AG10803 (cell line): ENCODE measurements at regions not wholly inside any gene's neighbourhood (a gene's known extent, or its start where the extent isn't known, plus 50 kb on each side); places are given as distances from the start of the nearest gene placed in this dataset.
A peak's percentile ranks its signal among the peaks of the same experiment; 100 is the strongest.

Experiments used
- DNase-seq: peaks from one replicate; pipeline ENCODE4 v3.0.0; 2010; ENCODE audit warnings: low read depth
- H3K4me3 ChIP-seq: 2 replicates; pipeline ENCODE4 v1.5.1; 2011; ENCODE audit warnings: mild to moderate bottlenecking, low read length, control low read depth
- CTCF ChIP-seq: conservative IDR thresholded peaks from 2 replicates; pipeline ENCODE4 v1.5.1; 2011; ENCODE audit warnings: mild to moderate bottlenecking, low read length, control low read depth, inconsistent platforms

- no peak for DNase-seq
- TF ChIP-seq CTCF = no peak
- no peak overlapping the region for H3K4me3 ChIP-seq
Measured at GRCh38 chr18:72692086-72692485, 147.9 kb upstream of the CBLN2 start.

- TF ChIP-seq CTCF = no peak
- no peak for DNase-seq
- no peak overlapping the region for H3K4me3 ChIP-seq
Measured at GRCh38 chr18:72687736-72688135, 143.6 kb upstream of the CBLN2 start.

GRCh38 chr18:72675394-72675793 lies 131.3 kb upstream of the CBLN2 start:
- peak; percentile 5 for DNase-seq
- no peak overlapping the region for H3K4me3 ChIP-seq
- TF ChIP-seq CTCF = no peak

- no peak overlapping the region for H3K4me3 ChIP-seq
- TF ChIP-seq CTCF = no peak
- no peak for DNase-seq
Measured at GRCh38 chr18:72674710-72675109, 130.6 kb upstream of the CBLN2 start.

GRCh38 chr18:72673242-72673641 lies 129.1 kb upstream of the CBLN2 start:
- TF ChIP-seq CTCF = no peak
- DNase-seq = no peak
- no peak overlapping the region for H3K4me3 ChIP-seq

GRCh38 chr18:72672364-72673184 lies 128.4 kb upstream of the CBLN2 start:
- peak; percentile 63 for TF ChIP-seq CTCF
- no peak overlapping the region for H3K4me3 ChIP-seq
- DNase-seq = peak; percentile 21

GRCh38 chr18:72667932-72668331 lies 123.8 kb upstream of the CBLN2 start:
- DNase-seq = no peak
- H3K4me3 ChIP-seq = no peak overlapping the region
- TF ChIP-seq CTCF = no peak
